ENCODE measurements at regions not wholly inside any gene's neighbourhood (a gene's known extent, or its start where the extent isn't known, plus 50 kb on each side); places are given as distances from the start of the nearest gene placed in this dataset.

DNA sequence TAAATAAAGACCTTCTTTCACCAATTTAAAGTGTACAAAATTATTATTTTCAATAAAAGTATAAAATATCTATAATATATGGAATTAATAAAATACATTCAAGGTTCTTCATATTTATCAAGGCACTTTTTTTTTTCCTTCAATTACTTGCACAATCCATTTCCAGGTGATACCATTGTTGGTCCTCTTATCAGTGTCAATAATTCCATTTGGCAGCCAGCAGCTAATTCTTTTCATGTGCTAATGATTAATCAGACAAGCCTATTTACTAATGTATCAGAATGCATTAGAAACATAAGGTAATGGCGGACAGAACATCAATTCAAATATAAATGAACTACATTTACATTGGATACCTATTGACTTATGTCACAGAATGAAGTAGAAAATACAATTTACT, 622.2 kb downstream of the TOX3 start (continued):
- TF ChIP-seq POLR2A (IDR thresholded peaks at IDR 0.05; ENCODE audit: borderline replicate concordance, extremely low read depth, insufficient read depth, insufficient read length) (no peak), SRF (IDR thresholded peaks at IDR 0.05; ENCODE audit: low read depth) (no peak), CBX3 (IDR thresholded peaks at IDR 0.05; ENCODE audit: low read depth) (no peak), YY1 (IDR thresholded peaks at IDR 0.05; ENCODE audit: extremely low read depth, insufficient replicate concordance, low read depth, low read length) (no peak)
- TF ChIP-seq, protein P1, sequence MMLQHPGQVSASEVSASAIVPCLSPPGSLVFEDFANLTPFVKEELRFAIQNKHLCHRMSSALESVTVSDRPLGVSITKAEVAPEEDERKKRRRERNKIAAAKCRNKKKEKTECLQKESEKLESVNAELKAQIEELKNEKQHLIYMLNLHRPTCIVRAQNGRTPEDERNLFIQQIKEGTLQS (IDR thresholded peaks at IDR 0.05), result no peak
- TF ChIP-seq, protein P2, sequence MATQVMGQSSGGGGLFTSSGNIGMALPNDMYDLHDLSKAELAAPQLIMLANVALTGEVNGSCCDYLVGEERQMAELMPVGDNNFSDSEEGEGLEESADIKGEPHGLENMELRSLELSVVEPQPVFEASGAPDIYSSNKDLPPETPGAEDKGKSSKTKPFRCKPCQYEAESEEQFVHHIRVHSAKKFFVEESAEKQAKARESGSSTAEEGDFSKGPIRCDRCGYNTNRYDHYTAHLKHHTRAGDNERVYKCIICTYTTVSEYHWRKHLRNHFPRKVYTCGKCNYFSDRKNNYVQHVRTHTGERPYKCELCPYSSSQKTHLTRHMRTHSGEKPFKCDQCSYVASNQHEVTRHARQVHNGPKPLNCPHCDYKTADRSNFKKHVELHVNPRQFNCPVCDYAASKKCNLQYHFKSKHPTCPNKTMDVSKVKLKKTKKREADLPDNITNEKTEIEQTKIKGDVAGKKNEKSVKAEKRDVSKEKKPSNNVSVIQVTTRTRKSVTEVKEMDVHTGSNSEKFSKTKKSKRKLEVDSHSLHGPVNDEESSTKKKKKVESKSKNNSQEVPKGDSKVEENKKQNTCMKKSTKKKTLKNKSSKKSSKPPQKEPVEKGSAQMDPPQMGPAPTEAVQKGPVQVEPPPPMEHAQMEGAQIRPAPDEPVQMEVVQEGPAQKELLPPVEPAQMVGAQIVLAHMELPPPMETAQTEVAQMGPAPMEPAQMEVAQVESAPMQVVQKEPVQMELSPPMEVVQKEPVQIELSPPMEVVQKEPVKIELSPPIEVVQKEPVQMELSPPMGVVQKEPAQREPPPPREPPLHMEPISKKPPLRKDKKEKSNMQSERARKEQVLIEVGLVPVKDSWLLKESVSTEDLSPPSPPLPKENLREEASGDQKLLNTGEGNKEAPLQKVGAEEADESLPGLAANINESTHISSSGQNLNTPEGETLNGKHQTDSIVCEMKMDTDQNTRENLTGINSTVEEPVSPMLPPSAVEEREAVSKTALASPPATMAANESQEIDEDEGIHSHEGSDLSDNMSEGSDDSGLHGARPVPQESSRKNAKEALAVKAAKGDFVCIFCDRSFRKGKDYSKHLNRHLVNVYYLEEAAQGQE (IDR thresholded peaks at IDR 0.05; ENCODE audit: low read depth), result no peak

- intact Hi-C loops (cut with micrococcal nuclease), result no loop called here
- DNase-seq (ENCODE audit: low read depth, low spot score), result no peak
- ATAC-seq, result no peak
- CTCF ChIA-PET, result no interaction called here
- H3K9me3 ChIP-seq (ENCODE audit: control insufficient read depth in 1 of 2, insufficient read depth in 1 of 2, low read depth in 1 of 2, low read length in 2 of 2), result peaks cover 0 to 4% of the 10 kb centered on the region in 2 experiments; a peak in 1 of 4 replicates
- RAD21 ChIA-PET (ENCODE audit: low non-redundant PET in 1 of 2, low total read pairs in 2 of 2, uncharacterized antibody in 2 of 2, unreplicated experiment in 2 of 2), result no interaction called here
- H3K9me2 ChIP-seq (ENCODE audit: insufficient read depth), result no peaks in the 10 kb centered on the region
- H3K4me1 ChIP-seq (ENCODE audit: control insufficient read depth in 1 of 2, insufficient read depth in 2 of 2, low read length in 2 of 2), result no peaks in the 10 kb centered on the region
- no TSS peak for BruUV-seq (replicated peaks)
- H3K36me3 ChIP-seq (ENCODE audit: control insufficient read depth in 1 of 2, insufficient read depth in 2 of 2, low read length in 2 of 2), result no peaks in the 10 kb centered on the region
- H3K27me3 ChIP-seq (ENCODE audit: insufficient read depth, low read length), result no peaks in the 10 kb centered on the region
- no peaks in the 10 kb centered on the region for H3K79me2 ChIP-seq (ENCODE audit: insufficient read depth, low read length)
- no peaks in the 10 kb centered on the region for H4K20me1 ChIP-seq (ENCODE audit: insufficient read depth)
- H2AFZ ChIP-seq (ENCODE audit: low read depth, low read length, poor library complexity, severe bottlenecking), result no peak overlapping the region
- TF ChIP-seq YY1 (IDR thresholded peaks at IDR 0.05; ENCODE audit: extremely low read depth, insufficient replicate concordance, low read depth, low read length), result no peak
- TF ChIP-seq, protein P3, sequence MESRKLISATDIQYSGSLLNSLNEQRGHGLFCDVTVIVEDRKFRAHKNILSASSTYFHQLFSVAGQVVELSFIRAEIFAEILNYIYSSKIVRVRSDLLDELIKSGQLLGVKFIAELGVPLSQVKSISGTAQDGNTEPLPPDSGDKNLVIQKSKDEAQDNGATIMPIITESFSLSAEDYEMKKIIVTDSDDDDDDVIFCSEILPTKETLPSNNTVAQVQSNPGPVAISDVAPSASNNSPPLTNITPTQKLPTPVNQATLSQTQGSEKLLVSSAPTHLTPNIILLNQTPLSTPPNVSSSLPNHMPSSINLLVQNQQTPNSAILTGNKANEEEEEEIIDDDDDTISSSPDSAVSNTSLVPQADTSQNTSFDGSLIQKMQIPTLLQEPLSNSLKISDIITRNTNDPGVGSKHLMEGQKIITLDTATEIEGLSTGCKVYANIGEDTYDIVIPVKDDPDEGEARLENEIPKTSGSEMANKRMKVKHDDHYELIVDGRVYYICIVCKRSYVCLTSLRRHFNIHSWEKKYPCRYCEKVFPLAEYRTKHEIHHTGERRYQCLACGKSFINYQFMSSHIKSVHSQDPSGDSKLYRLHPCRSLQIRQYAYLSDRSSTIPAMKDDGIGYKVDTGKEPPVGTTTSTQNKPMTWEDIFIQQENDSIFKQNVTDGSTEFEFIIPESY (IDR thresholded peaks at IDR 0.05; ENCODE audit: extremely low read depth, insufficient replicate concordance, low read length), result no peak
- TF ChIP-seq SRF (IDR thresholded peaks at IDR 0.05; ENCODE audit: low read depth), result no peak
- no peak for TF ChIP-seq EZH2phosphoT487 (IDR thresholded peaks at IDR 0.05; ENCODE audit: borderline replicate concordance)
- POLR2A ChIA-PET, result no interaction called here
- no peak overlapping the region for H3K27ac ChIP-seq (ENCODE audit: low read depth, low read length)
- no peak overlapping the region for H3K4me2 ChIP-seq (ENCODE audit: low read length)
- H3K9ac ChIP-seq (ENCODE audit: low read length), result no peak overlapping the region
- no peak overlapping the region for H3K4me3 ChIP-seq (replicated peaks in 1 of 2; ENCODE audit: low read depth in 1 of 2, low read length in 2 of 2)
These were observed 624.5 kb downstream of the TOX3 start for GRCh38 chr16:51922476-51922875.
